ENCODE measurements at regions not wholly inside any gene's neighbourhood (a gene's known extent, or its start where the extent isn't known, plus 50 kb on each side); places are given as distances from the start of the nearest gene placed in this dataset.
"Not testable (repeated sequence)": the region's sequence is repeated elsewhere in the genome, so short reads cannot be mapped to it uniquely, and the experiment has no call there.

GRCh38 chr1:108325338-108325737, 81.5 kb upstream of the NBPF4 start:
- TF ChIP-seq CHD2 (IDR thresholded peaks at IDR 0.05; ENCODE audit: low read length); EP300 (IDR thresholded peaks at IDR 0.05; ENCODE audit: borderline replicate concordance in 1 of 2, low read depth in 2 of 2, low read length in 2 of 2); CTCF (IDR thresholded peaks at IDR 0.05; ENCODE audit: control extremely low read depth in 1 of 3, insufficient read depth in 1 of 3, low read depth in 1 of 3, low read length in 3 of 3); SRF (IDR thresholded peaks at IDR 0.05; ENCODE audit: low read depth, low read length); KDM4A (IDR thresholded peaks at IDR 0.05; ENCODE audit: low read depth, low read length, severe bottlenecking); EGR1 (IDR thresholded peaks at IDR 0.05; ENCODE audit: borderline replicate concordance, low read depth, low read length); POLR2AphosphoS5 (IDR thresholded peaks at IDR 0.05; ENCODE audit: low read depth, low read length); CHD1 (IDR thresholded peaks at IDR 0.05; ENCODE audit: low read depth, low read length); ASH2L (IDR thresholded peaks at IDR 0.05; ENCODE audit: low read length); POLR2A (IDR thresholded peaks at IDR 0.05; ENCODE audit: control extremely low read depth in 1 of 2, low read depth in 2 of 2, low read length in 2 of 2); TAF1 (IDR thresholded peaks at IDR 0.05; ENCODE audit: low read depth, low read length); YY1 (IDR thresholded peaks at IDR 0.05; ENCODE audit: low read depth, low read length); SAP30 (IDR thresholded peaks at IDR 0.05; ENCODE audit: insufficient read depth, insufficient replicate concordance, low read length); SIN3A (conservative IDR thresholded peaks at IDR 0.05 in 1 of 2, IDR thresholded peaks at IDR 0.05 in 1 of 2; ENCODE audit: low read depth in 1 of 2, low read length in 2 of 2): not testable (repeated sequence)
